ENCODE measurements at regions not wholly inside any gene's neighbourhood (a gene's known extent, or its start where the extent isn't known, plus 50 kb on each side); places are given as distances from the start of the nearest gene placed in this dataset.

DNA sequence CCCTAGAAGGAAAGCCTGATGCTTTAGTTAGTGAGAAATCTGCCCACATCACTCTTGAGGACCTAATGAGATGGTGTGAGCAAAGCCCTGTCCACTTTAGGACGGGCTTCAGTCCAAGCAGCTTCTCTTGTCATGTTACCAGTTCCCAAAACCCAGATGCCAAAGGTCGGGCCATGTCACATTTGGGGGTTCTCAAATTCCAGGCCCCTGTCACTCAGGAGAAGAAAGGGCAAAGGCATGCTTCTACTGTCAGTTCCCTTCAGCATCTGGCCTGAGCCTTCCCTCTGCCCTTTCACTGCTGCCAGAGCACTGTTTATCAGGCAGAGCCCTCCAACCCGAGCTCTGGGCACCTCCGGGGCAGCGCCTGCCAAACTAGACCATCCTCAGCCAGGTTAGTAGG is 556.0 kb downstream of the BNC2 start:
- Histone ChIP-seq H3K4me1 (ENCODE audit: insufficient read depth, low read length) (peaks cover 7% of the 10 kb centered on the region; the same call in 1 of the 2 replicates), H3K9me3 (ENCODE audit: insufficient read depth, low read depth, low read length) (no peaks in the 10 kb centered on the region), H3K27me3 (ENCODE audit: insufficient read depth, low read length) (no peaks in the 10 kb centered on the region; the same call in 1 of the 2 replicates), H3K9ac (ENCODE audit: low read depth, low read length) (no peak overlapping the region), H3K4me3 (ENCODE audit: low read length) (no peak overlapping the region), H3K36me3 (ENCODE audit: insufficient read depth, low read depth, low read length) (no peaks in the 10 kb centered on the region), H3K27ac (ENCODE audit: low read length) (no peak overlapping the region)

GRCh38 chr9:16315720-16316119 is 554.8 kb downstream of the BNC2 start:
- no peaks in the 10 kb centered on the region for H3K36me3 ChIP-seq (ENCODE audit: insufficient read depth, low read depth, low read length)
- no peaks in the 10 kb centered on the region for H3K9me3 ChIP-seq (ENCODE audit: insufficient read depth, low read depth, low read length)
- H3K4me3 ChIP-seq (ENCODE audit: low read length) = no peak overlapping the region
- no peaks in the 10 kb centered on the region; the same call in 1 of the 2 replicates for H3K27me3 ChIP-seq (ENCODE audit: insufficient read depth, low read length)
- H3K27ac ChIP-seq (ENCODE audit: low read length) = no peak overlapping the region
- H3K9ac ChIP-seq (ENCODE audit: low read depth, low read length) = no peak overlapping the region
- H3K4me1 ChIP-seq (ENCODE audit: insufficient read depth, low read length) = no peaks in the 10 kb centered on the region

DNA sequence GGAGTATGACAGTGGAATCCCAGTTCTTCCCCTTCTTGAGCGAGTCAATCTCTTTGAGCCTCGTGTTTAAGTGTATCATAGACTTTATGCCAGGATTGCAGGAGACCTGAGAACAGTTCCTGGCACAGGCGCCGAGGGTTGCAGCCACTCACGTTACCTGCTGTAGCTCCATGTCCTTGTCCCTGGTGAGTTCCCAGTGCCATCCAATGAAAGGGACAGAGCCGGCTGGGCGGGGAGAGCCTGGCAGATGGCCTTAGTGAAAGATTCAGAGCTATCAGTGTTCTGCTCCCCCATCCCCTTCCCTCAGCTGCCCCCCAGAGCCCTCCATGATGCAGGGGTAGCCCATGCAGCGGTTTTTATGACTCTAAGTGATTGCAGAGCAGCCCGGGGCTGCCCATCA is 554.0 kb downstream of the BNC2 start:
- Histone ChIP-seq H3K36me3 (ENCODE audit: insufficient read depth, low read depth, low read length) (no peaks in the 10 kb centered on the region), H3K9ac (ENCODE audit: low read depth, low read length) (no peak overlapping the region), H3K4me1 (ENCODE audit: insufficient read depth, low read length) (no peaks in the 10 kb centered on the region), H3K27me3 (ENCODE audit: insufficient read depth, low read length) (no peaks in the 10 kb centered on the region), H3K9me3 (ENCODE audit: insufficient read depth, low read depth, low read length) (no peaks in the 10 kb centered on the region), H3K27ac (ENCODE audit: low read length) (no peak overlapping the region), H3K4me3 (ENCODE audit: low read length) (no peak overlapping the region)

DNA sequence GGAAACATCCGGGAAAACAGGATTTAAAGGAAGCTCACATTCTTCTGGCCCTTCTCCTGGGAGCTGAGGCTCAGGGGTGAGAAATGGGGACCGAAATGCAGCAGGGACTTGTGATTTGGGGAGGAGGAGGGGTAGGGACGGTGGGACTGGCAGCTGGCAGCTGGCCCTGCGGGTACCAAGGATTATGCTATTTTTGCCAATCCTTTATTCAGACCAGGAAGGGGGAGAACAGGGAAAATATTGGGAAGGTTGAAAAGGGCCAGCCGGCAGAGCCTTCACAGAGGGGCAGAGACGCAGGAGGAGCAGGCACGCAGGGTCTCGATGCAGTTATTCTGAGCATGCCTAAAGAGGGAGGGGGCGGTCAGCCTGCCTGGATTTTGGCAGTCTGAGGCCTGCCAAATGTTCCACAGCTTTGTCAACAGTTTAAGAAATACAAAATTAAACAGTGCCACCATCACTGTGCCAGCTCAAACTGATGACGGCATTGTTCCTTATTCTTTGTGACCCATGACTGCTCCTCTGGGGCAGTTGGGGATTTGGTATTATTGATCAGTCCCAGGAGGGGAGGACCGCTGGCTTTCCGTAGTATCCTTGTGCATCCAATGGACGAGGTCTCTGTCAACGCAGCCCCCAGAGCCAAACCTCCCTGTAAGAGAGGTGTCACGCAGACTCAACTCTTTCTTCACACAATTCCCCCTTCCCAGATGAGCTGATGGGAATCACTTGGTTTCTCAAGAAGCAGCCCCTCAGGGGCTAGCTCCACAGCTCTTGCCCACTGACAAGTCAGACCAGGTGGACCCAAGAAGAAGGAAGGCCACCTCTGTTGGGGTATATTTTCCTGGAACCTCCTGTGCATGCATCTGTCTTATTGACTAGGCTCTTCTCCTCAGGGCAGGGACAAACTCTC is 553.3 kb downstream of the BNC2 start:
- Histone ChIP-seq H3K27me3 (ENCODE audit: insufficient read depth, low read length) (no peaks in the 10 kb centered on the region), H3K36me3 (ENCODE audit: insufficient read depth, low read depth, low read length) (no peaks in the 10 kb centered on the region), H3K4me3 (ENCODE audit: low read length) (no peak overlapping the region), H3K9ac (ENCODE audit: low read depth, low read length) (no peak overlapping the region), H3K27ac (ENCODE audit: low read length) (no peak overlapping the region), H3K4me1 (ENCODE audit: insufficient read depth, low read length) (no peaks in the 10 kb centered on the region), H3K9me3 (ENCODE audit: insufficient read depth, low read depth, low read length) (no peaks in the 10 kb centered on the region)

GRCh38 chr9:16318516-16319060 is 551.9 kb downstream of the BNC2 start:
- Histone ChIP-seq H3K4me3 (ENCODE audit: low read length) (no peak overlapping the region), H3K9me3 (ENCODE audit: insufficient read depth, low read depth, low read length) (no peaks in the 10 kb centered on the region), H3K36me3 (ENCODE audit: insufficient read depth, low read depth, low read length) (no peaks in the 10 kb centered on the region), H3K4me1 (ENCODE audit: insufficient read depth, low read length) (no peaks in the 10 kb centered on the region), H3K9ac (ENCODE audit: low read depth, low read length) (no peak overlapping the region), H3K27ac (ENCODE audit: low read length) (no peak overlapping the region), H3K27me3 (ENCODE audit: insufficient read depth, low read length) (no peaks in the 10 kb centered on the region)

DNA sequence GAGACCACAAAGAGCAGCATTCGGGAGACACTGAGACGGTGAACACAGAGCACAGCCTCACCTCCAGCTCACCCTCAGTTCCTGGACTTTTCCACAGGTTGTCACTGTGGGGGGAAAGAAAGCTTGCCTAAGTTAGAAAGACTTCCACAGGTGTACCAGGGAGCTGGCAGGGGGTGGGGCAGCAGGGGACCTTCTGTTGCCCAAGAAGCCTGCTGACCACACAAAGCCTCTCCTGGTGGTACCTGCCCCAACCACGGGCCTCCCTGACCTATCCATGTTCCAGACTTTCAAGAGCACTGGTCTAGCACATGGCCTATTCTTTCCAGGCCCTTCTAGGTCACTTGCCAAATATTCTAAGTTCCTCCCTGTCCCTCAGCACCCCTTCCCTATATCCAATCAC is 550.8 kb downstream of the BNC2 start:
- Histone ChIP-seq H3K9me3 (ENCODE audit: insufficient read depth, low read depth, low read length) (no peaks in the 10 kb centered on the region), H3K4me3 (ENCODE audit: low read length) (no peak overlapping the region), H3K27me3 (ENCODE audit: insufficient read depth, low read length) (no peaks in the 10 kb centered on the region), H3K9ac (ENCODE audit: low read depth, low read length) (no peak overlapping the region), H3K36me3 (ENCODE audit: insufficient read depth, low read depth, low read length) (no peaks in the 10 kb centered on the region), H3K27ac (ENCODE audit: low read length) (no peak overlapping the region), H3K4me1 (ENCODE audit: insufficient read depth, low read length) (no peaks in the 10 kb centered on the region)

DNA sequence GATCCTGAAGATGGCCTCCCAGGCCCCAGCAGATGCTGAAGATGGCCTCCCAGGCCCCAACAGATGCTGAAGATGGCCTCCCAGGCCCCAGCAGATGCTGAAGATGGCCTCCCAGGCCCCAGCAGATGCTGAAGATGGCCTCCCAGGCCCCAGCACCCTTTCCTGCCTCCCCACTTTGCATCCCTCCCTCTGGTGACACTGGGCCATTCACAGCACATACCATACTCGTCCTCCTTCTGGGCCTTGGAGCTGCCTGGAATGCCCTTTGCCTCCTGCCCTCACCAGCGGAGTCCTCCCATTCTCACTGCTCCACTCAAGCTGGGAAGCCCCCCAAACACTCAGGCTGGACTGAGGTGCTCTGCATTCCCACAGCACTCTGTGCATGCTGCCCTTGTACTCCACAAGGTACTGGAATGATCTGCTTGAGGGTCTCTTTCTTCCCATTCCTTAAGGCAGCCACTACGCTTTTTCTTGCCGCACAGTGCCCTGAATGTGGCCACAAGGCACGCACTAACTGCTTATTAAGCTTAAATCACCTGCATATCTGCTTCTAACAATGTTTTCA is 550.0 kb downstream of the BNC2 start:
- no peak overlapping the region for H3K9ac ChIP-seq (ENCODE audit: low read depth, low read length)

GRCh38 chr9:16321461-16322119 is 548.9 kb downstream of the BNC2 start:
- H3K36me3 ChIP-seq (ENCODE audit: insufficient read depth, low read depth, low read length) = no peaks in the 10 kb centered on the region
- no peak overlapping the region for H3K27ac ChIP-seq (ENCODE audit: low read length)
- no peaks in the 10 kb centered on the region for H3K4me1 ChIP-seq (ENCODE audit: insufficient read depth, low read length)
- H3K27me3 ChIP-seq (ENCODE audit: insufficient read depth, low read length) = no peaks in the 10 kb centered on the region
- H3K9me3 ChIP-seq (ENCODE audit: insufficient read depth, low read depth, low read length) = no peaks in the 10 kb centered on the region
- no peak overlapping the region for H3K9ac ChIP-seq (ENCODE audit: low read depth, low read length)
- H3K4me3 ChIP-seq (ENCODE audit: low read length) = no peak overlapping the region

More for the DNA sequence above, 550.0 kb downstream of the BNC2 start:
- no peak overlapping the region for H3K4me3 ChIP-seq (ENCODE audit: low read length)
- H3K27me3 ChIP-seq (ENCODE audit: insufficient read depth, low read length) = no peaks in the 10 kb centered on the region
- H3K4me1 ChIP-seq (ENCODE audit: insufficient read depth, low read length) = no peaks in the 10 kb centered on the region
- no peaks in the 10 kb centered on the region for H3K9me3 ChIP-seq (ENCODE audit: insufficient read depth, low read depth, low read length)
- H3K36me3 ChIP-seq (ENCODE audit: insufficient read depth, low read depth, low read length) = no peaks in the 10 kb centered on the region
- H3K27ac ChIP-seq (ENCODE audit: low read length) = no peak overlapping the region

- Histone ChIP-seq H3K36me3 (ENCODE audit: insufficient read depth, low read depth, low read length) (no peaks in the 10 kb centered on the region), H3K4me3 (ENCODE audit: low read length) (no peak overlapping the region), H3K9ac (ENCODE audit: low read depth, low read length) (no peak overlapping the region), H3K9me3 (ENCODE audit: insufficient read depth, low read depth, low read length) (no peaks in the 10 kb centered on the region), H3K27ac (ENCODE audit: low read length) (no peak overlapping the region), H3K27me3 (ENCODE audit: insufficient read depth, low read length) (no peaks in the 10 kb centered on the region), H3K4me1 (ENCODE audit: insufficient read depth, low read length) (no peaks in the 10 kb centered on the region)
Measured at GRCh38 chr9:16322849-16323248, 547.6 kb downstream of the BNC2 start.

GRCh38 chr9:16325966-16326365 is 544.5 kb downstream of the BNC2 start:
- no peaks in the 10 kb centered on the region for H3K36me3 ChIP-seq (ENCODE audit: insufficient read depth, low read depth, low read length)
- H3K9ac ChIP-seq (ENCODE audit: low read depth, low read length) = no peak overlapping the region
- no peak overlapping the region for H3K4me3 ChIP-seq (ENCODE audit: low read length)
- peaks cover 3% of the 10 kb centered on the region; the same call in 1 of the 2 replicates for H3K4me1 ChIP-seq (ENCODE audit: insufficient read depth, low read length)
- H3K27ac ChIP-seq (ENCODE audit: low read length) = no peak overlapping the region
- no peaks in the 10 kb centered on the region for H3K27me3 ChIP-seq (ENCODE audit: insufficient read depth, low read length)
- H3K9me3 ChIP-seq (ENCODE audit: insufficient read depth, low read depth, low read length) = no peaks in the 10 kb centered on the region

DNA sequence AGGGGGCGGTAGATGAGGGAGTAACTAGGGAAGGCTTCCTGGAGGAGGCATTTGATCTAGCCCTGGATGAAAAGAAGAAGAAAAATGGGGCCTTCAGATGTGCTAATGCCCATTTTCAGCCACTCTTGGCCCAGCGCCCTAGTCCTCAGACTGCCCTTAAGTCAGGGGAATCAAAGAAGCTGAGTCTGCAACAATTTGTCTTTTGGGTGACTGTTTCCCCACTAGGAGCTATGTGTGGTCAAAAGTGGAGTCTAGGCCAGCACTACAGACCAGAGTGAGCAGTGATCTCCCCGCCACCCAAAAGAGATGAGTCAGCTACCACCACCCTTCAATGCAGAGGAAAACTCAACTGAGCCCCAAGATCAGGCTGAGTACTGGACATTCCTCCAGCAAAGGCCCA is 542.1 kb downstream of the BNC2 start:
- Histone ChIP-seq H3K4me1 (ENCODE audit: insufficient read depth, low read length) (peaks cover 3% of the 10 kb centered on the region; the same call in 1 of the 2 replicates), H3K27ac (ENCODE audit: low read length) (no peak overlapping the region), H3K36me3 (ENCODE audit: insufficient read depth, low read depth, low read length) (no peaks in the 10 kb centered on the region), H3K9ac (ENCODE audit: low read depth, low read length) (no peak overlapping the region), H3K4me3 (ENCODE audit: low read length) (no peak overlapping the region), H3K27me3 (ENCODE audit: insufficient read depth, low read length) (no peaks in the 10 kb centered on the region), H3K9me3 (ENCODE audit: insufficient read depth, low read depth, low read length) (no peaks in the 10 kb centered on the region)
